OCI-LY3 (cell line): ENCODE measurements at regions not wholly inside any gene's neighbourhood (a gene's known extent, or its start where the extent isn't known, plus 50 kb on each side); places are given as distances from the start of the nearest gene placed in this dataset.

ENCODE experiments used
- H2AFZ ChIP-seq: fragments of 200-600, 300-600 bp; shearing (Covaris generic); 2 replicates; pipeline ENCODE4 v1.6.0; 2014; ENCODE audit warnings: antibody characterized with exemption, low read depth, low read length
- H3K27ac ChIP-seq: fragments of 200-600, 300-600 bp; sonication (generic); 2 replicates; pipeline ENCODE4 v1.5.1; 2014; ENCODE audit warnings: mild to moderate bottlenecking, low read length, moderate library complexity, mixed read lengths
- H3K27me3 ChIP-seq: fragments of 200-600, 300-600 bp; sonication (generic); 2 replicates; pipeline ENCODE4 v1.6.1; 2014; ENCODE audit warnings: low read depth, low read length, mixed read lengths
- H3K36me3 ChIP-seq: fragments of 200-600, 300-600 bp; sonication (generic); replicated peaks from 2 replicates; pipeline ENCODE3; 2014; ENCODE audit warnings: low read depth, low read length, mixed read lengths
- H3K4me1 ChIP-seq: fragments of 300-600, 200-600 bp; sonication (generic); 2 replicates; pipeline ENCODE4 v1.6.1; 2014; ENCODE audit warnings: low read length, mixed read lengths
- H3K4me2 ChIP-seq: fragments of 200-600, 300-600 bp; sonication (generic); 2 replicates; pipeline ENCODE4 v1.6.1; 2014; ENCODE audit warnings: low read length, mixed read lengths
- H3K4me3 ChIP-seq: fragments of 300-600, 200-600 bp; sonication (generic); 2 replicates; pipeline ENCODE4 v1.5.1; 2014; ENCODE audit warnings: antibody characterized with exemption, mild to moderate bottlenecking, low read length, moderate library complexity
- H3K79me2 ChIP-seq: fragments of 300-600, 200-600 bp; shearing (Covaris generic); 2 replicates; pipeline ENCODE4 v1.6.1; 2014; ENCODE audit warnings: mild to moderate bottlenecking, low read length, mixed read lengths
- H3K9ac ChIP-seq: fragments of 300-600, 200-600 bp; shearing (Covaris generic); 2 replicates; pipeline ENCODE4 v1.6.0; 2014; ENCODE audit warnings: mild to moderate bottlenecking, low read length, moderate library complexity
- H3K9me3 ChIP-seq: fragments of 200-600, 300-600 bp; shearing (Covaris generic); 2 replicates; pipeline ENCODE4 v1.6.1; 2014; ENCODE audit warnings: low read length, mixed read lengths; ENCODE audit not compliant: insufficient read depth
- H4K20me1 ChIP-seq: fragments of 200-600, 300-600 bp; sonication (generic); 2 replicates; pipeline ENCODE4 v1.6.1; 2016; ENCODE audit warnings: low read length, mixed read lengths; ENCODE audit not compliant: insufficient read depth
- EZH2phosphoT487 ChIP-seq: fragments of 200-600 bp; shearing (Covaris generic); IDR thresholded peaks from 2 replicates; pipeline ENCODE4 v1.6.1; 2018; ENCODE audit warnings: antibody characterized with exemption, mixed run types, low read depth
- TF ChIP-seq, protein P1 (sequence below): fragments of 200-600, 300-600 bp; sonication (generic); IDR thresholded peaks from 2 replicates; pipeline ENCODE4 v1.5.1; 2014; ENCODE audit warnings: antibody characterized with exemption, low read length, low read depth

DNA sequence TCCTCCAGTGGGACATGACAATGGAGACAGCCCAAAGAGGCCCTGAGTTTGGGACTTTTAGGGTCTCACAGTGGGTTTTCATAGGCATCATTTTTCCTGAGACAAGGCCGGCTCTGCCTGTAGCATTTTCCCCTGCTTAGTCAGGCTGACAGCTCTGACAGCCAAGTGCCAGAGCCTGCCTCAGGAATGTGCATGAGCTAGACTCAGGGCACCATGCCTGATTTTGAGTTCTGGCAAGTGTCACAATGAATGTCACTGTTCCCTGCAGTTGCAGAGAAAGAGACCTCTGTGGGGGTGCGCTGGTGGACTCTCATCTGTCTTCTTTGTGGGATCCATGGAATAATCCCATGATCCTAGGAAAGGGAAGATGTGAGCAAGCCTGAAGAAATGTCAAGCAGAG, 343.3 kb upstream of the TSPY4 start:
- no peaks in the 10 kb centered on the region for H3K79me2 ChIP-seq
- no peak overlapping the region for H3K4me3 ChIP-seq
- H3K9me3 ChIP-seq, result no peaks in the 10 kb centered on the region
- TF ChIP-seq, protein P1, sequence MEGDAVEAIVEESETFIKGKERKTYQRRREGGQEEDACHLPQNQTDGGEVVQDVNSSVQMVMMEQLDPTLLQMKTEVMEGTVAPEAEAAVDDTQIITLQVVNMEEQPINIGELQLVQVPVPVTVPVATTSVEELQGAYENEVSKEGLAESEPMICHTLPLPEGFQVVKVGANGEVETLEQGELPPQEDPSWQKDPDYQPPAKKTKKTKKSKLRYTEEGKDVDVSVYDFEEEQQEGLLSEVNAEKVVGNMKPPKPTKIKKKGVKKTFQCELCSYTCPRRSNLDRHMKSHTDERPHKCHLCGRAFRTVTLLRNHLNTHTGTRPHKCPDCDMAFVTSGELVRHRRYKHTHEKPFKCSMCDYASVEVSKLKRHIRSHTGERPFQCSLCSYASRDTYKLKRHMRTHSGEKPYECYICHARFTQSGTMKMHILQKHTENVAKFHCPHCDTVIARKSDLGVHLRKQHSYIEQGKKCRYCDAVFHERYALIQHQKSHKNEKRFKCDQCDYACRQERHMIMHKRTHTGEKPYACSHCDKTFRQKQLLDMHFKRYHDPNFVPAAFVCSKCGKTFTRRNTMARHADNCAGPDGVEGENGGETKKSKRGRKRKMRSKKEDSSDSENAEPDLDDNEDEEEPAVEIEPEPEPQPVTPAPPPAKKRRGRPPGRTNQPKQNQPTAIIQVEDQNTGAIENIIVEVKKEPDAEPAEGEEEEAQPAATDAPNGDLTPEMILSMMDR, result no peak
- TF ChIP-seq EZH2phosphoT487, result no peak
- no peaks in the 10 kb centered on the region for H3K27me3 ChIP-seq
- no peaks in the 10 kb centered on the region for H3K36me3 ChIP-seq
- no peaks in the 10 kb centered on the region for H3K4me1 ChIP-seq
- H2AFZ ChIP-seq, result no peak overlapping the region
- H3K27ac ChIP-seq, result no peak overlapping the region
- H3K4me2 ChIP-seq, result no peak overlapping the region
- H4K20me1 ChIP-seq, result no peaks in the 10 kb centered on the region
- no peak overlapping the region for H3K9ac ChIP-seq

DNA sequence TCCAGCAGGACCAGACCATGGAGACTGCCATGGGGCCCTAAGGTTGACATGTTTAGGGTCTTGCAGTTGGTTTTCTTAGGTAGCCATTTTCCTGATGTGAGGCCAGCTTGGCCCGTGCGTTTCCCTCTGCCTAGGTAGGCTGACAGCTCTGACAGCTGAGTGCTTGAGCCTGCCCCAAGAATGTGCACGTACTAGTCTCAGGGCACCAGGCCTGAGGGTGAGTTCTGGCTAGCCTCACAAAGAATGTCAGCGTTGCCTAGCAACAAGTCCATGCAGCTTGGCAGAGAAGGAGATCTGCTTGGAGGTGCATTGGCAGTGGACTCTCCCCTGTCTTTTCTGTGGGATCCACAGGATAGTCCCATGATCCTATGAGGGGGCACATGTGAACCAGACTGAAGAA, 336.0 kb upstream of the TSPY4 start:
- Histone ChIP-seq H3K4me3 (no peak overlapping the region), H3K36me3 (no peaks in the 10 kb centered on the region), H3K27me3 (no peaks in the 10 kb centered on the region), H3K27ac (no peak overlapping the region), H3K9me3 (no peaks in the 10 kb centered on the region), H2AFZ (no peak overlapping the region), H3K79me2 (no peaks in the 10 kb centered on the region), H4K20me1 (no peaks in the 10 kb centered on the region), H3K4me1 (no peaks in the 10 kb centered on the region), H3K4me2 (no peak overlapping the region), H3K9ac (no peak overlapping the region)
- TF ChIP-seq EZH2phosphoT487, result no peak
- TF ChIP-seq, protein P1, result no peak

DNA sequence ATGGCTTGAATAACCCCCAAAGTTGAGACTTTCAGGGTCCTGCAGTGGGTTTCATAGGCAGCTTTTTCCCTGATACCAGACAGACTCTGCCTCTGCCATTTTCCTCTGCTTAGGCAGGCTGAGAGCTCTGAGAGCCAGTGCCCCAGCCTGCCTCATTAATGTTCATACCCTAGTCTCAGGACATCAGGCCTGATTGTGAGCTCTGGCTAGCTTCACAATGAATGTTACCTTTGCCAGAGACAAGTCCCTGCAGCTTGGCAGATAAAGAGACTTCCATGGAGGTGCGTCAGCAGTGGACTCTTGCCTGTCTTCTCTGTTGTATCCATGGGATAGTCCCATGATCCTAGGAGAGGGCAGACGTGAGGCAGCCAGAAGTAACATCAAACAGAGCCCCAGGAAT, 333.5 kb upstream of the TSPY4 start:
- TF ChIP-seq, protein P1, result no peak
- TF ChIP-seq EZH2phosphoT487, result no peak
- Histone ChIP-seq H3K36me3 (no peaks in the 10 kb centered on the region), H3K9me3 (no peaks in the 10 kb centered on the region), H4K20me1 (no peaks in the 10 kb centered on the region), H2AFZ (no peak overlapping the region), H3K9ac (no peak overlapping the region), H3K4me2 (no peak overlapping the region), H3K4me3 (no peak overlapping the region), H3K27ac (no peak overlapping the region), H3K4me1 (no peaks in the 10 kb centered on the region), H3K79me2 (no peaks in the 10 kb centered on the region), H3K27me3 (no peaks in the 10 kb centered on the region)

DNA sequence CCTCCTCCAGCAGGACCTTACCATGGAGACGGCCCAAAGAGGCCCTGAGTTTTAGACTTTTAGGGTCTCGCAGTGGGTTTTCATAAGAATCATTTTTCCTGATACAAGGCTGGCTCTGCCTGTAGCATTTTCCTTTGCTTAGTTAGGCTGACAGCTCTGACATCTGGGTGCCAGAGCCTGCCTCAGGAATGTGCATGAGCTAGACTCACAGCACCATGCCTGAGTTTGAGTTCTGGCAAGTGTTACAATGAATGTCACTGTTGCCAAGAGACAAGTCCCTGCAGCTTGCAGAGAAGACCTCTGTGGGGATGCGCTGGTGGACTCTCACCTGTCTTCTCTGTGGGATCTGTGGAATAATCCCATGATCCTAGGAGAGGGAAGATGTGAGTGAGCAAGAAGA, 328.6 kb upstream of the TSPY4 start:
- H3K4me2 ChIP-seq, result no peak overlapping the region
- H3K36me3 ChIP-seq, result no peaks in the 10 kb centered on the region
- no peak overlapping the region for H3K9ac ChIP-seq
- no peaks in the 10 kb centered on the region for H4K20me1 ChIP-seq
- no peak overlapping the region for H3K4me3 ChIP-seq
- H3K27me3 ChIP-seq, result no peaks in the 10 kb centered on the region
- H3K27ac ChIP-seq, result no peak overlapping the region
- TF ChIP-seq, protein P1, result no peak
- no peak for TF ChIP-seq EZH2phosphoT487
- no peaks in the 10 kb centered on the region for H3K9me3 ChIP-seq
- H3K4me1 ChIP-seq, result no peaks in the 10 kb centered on the region
- H3K79me2 ChIP-seq, result no peaks in the 10 kb centered on the region
- no peak overlapping the region for H2AFZ ChIP-seq
